GM19467 (cell line): ENCODE measurements at regions not wholly inside any gene's neighbourhood (a gene's known extent, or its start where the extent isn't known, plus 50 kb on each side); places are given as distances from the start of the nearest gene placed in this dataset.
"Not testable (repeated sequence)": the region's sequence is repeated elsewhere in the genome, so short reads cannot be mapped to it uniquely, and the experiment has no call there.

Experiments
- ATAC-seq: cut with Tn5 transposase; IDR thresholded peaks from one replicate; pipeline ENCODE4 v1.9.1; 2021; ENCODE audit warnings: mild to moderate bottlenecking, moderate library complexity; ENCODE audit not compliant: unreplicated experiment

- ATAC-seq = no peak
These were observed 759.3 kb upstream of the AUTS2 start for GRCh38 chr7:68839014-68839413.

GRCh38 chr7:68840991-68841390, 757.3 kb upstream of the AUTS2 start:
- ATAC-seq = no peak

GRCh38 chr7:68843985-68844384, 754.3 kb upstream of the AUTS2 start:
- not testable (repeated sequence) for ATAC-seq

- no peak for ATAC-seq
These were observed 751.4 kb upstream of the AUTS2 start for GRCh38 chr7:68846811-68847325.

- ATAC-seq = no peak
These were observed 745.0 kb upstream of the AUTS2 start for GRCh38 chr7:68853254-68853653.

GRCh38 chr7:68857571-68857970, 740.7 kb upstream of the AUTS2 start:
- no peak for ATAC-seq

- ATAC-seq = no peak
These were observed 739.8 kb upstream of the AUTS2 start for GRCh38 chr7:68858497-68858896.

GRCh38 chr7:68861171-68861570, 737.1 kb upstream of the AUTS2 start:
- ATAC-seq = no peak

- no peak for ATAC-seq
These were observed 736.0 kb upstream of the AUTS2 start for GRCh38 chr7:68862261-68862660.

GRCh38 chr7:68862736-68863135, 735.5 kb upstream of the AUTS2 start:
- ATAC-seq = no peak

- no peak for ATAC-seq
These were observed 732.7 kb upstream of the AUTS2 start for GRCh38 chr7:68865351-68866199.

GRCh38 chr7:68866200-68866570, 732.1 kb upstream of the AUTS2 start:
- ATAC-seq = no peak

GRCh38 chr7:68866721-68867120, 731.6 kb upstream of the AUTS2 start:
- not testable (repeated sequence) for ATAC-seq

GRCh38 chr7:68868978-68869377, 729.3 kb upstream of the AUTS2 start:
- no peak for ATAC-seq

- ATAC-seq = no peak
These were observed 724.7 kb upstream of the AUTS2 start for GRCh38 chr7:68873616-68874015.

GRCh38 chr7:68875857-68876256, 722.4 kb upstream of the AUTS2 start:
- no peak for ATAC-seq

GRCh38 chr7:68887116-68887515, 711.2 kb upstream of the AUTS2 start:
- ATAC-seq = not testable (repeated sequence)

GRCh38 chr7:68888971-68889385, 709.3 kb upstream of the AUTS2 start:
- no peak for ATAC-seq

GRCh38 chr7:68892236-68892635, 706.0 kb upstream of the AUTS2 start:
- ATAC-seq = no peak

GRCh38 chr7:68893411-68893810, 704.9 kb upstream of the AUTS2 start:
- ATAC-seq = no peak

GRCh38 chr7:68899156-68899555, 699.1 kb upstream of the AUTS2 start:
- not testable (repeated sequence) for ATAC-seq

- ATAC-seq = no peak
These were observed 698.2 kb upstream of the AUTS2 start for GRCh38 chr7:68900096-68900495.

GRCh38 chr7:68904630-68905029, 693.6 kb upstream of the AUTS2 start:
- no peak for ATAC-seq
